HCT116 (cell line): ENCODE measurements at regions not wholly inside any gene's neighbourhood (a gene's known extent, or its start where the extent isn't known, plus 50 kb on each side); places are given as distances from the start of the nearest gene placed in this dataset.

Source experiments
- POLR2A ChIP-seq: IDR thresholded peaks from 2 replicates; pipeline ENCODE4 v1.7.0; 2011; ENCODE audit warnings: borderline replicate concordance; ENCODE audit not compliant: insufficient read depth, insufficient read length; ENCODE audit errors: extremely low read depth
- POLR2AphosphoS5 ChIP-seq: IDR thresholded peaks from 2 replicates; pipeline ENCODE4 v1.6.1; 2011; ENCODE audit warnings: mild to moderate bottlenecking, low read depth, low read length, moderate library complexity
- RAD21 ChIP-seq: IDR thresholded peaks from 2 replicates; pipeline ENCODE4 v1.6.1; 2012; ENCODE audit warnings: low read depth, mild to moderate bottlenecking
- SIN3A ChIP-seq: IDR thresholded peaks from 2 replicates; pipeline ENCODE4 v1.6.1; 2012; ENCODE audit warnings: low read depth
- SP1 ChIP-seq: IDR thresholded peaks from 2 replicates; pipeline ENCODE4 v1.6.1; 2012; ENCODE audit warnings: low read depth
- TCF7L2 ChIP-seq: IDR thresholded peaks from 2 replicates; pipeline ENCODE4 v1.7.0; 2011; ENCODE audit warnings: borderline replicate concordance, inconsistent platforms; ENCODE audit not compliant: insufficient read depth, insufficient read length; ENCODE audit errors: extremely low read depth
- TF ChIP-seq, protein P1 (sequence below), 3 experiments: fragments of 200-600 bp in 1 of 3; sonication (generic) in 1 of 3; IDR thresholded peaks in 2 of 3; conservative IDR thresholded peaks in 1 of 3; 2 replicates each; pipeline ENCODE4 v1.5.1; 2012 to 2017; ENCODE audit warnings: low read depth in 2 of 3, low read length in 2 of 3, antibody characterized with exemption in 1 of 3, borderline replicate concordance in 1 of 3, control low read depth in 1 of 3, mild to moderate bottlenecking in 1 of 3, mixed read lengths in 1 of 3, mixed run types in 1 of 3, moderate library complexity in 1 of 3; ENCODE audit not compliant: insufficient read depth in 1 of 3
- TF ChIP-seq, protein P2 (sequence below): IDR thresholded peaks from 2 replicates; pipeline ENCODE4 v1.6.1; 2012; ENCODE audit warnings: low read depth

- no peak for TF ChIP-seq SP1
- TF ChIP-seq, protein P1, sequence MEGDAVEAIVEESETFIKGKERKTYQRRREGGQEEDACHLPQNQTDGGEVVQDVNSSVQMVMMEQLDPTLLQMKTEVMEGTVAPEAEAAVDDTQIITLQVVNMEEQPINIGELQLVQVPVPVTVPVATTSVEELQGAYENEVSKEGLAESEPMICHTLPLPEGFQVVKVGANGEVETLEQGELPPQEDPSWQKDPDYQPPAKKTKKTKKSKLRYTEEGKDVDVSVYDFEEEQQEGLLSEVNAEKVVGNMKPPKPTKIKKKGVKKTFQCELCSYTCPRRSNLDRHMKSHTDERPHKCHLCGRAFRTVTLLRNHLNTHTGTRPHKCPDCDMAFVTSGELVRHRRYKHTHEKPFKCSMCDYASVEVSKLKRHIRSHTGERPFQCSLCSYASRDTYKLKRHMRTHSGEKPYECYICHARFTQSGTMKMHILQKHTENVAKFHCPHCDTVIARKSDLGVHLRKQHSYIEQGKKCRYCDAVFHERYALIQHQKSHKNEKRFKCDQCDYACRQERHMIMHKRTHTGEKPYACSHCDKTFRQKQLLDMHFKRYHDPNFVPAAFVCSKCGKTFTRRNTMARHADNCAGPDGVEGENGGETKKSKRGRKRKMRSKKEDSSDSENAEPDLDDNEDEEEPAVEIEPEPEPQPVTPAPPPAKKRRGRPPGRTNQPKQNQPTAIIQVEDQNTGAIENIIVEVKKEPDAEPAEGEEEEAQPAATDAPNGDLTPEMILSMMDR (IDR thresholded peaks at IDR 0.05 in 2 of 3, conservative IDR thresholded peaks at IDR 0.05 in 1 of 3; ENCODE audit: borderline replicate concordance in 1 of 3, insufficient read depth in 1 of 3, low read depth in 2 of 3, low read length in 2 of 3): no peak
- no peak for TF ChIP-seq TCF7L2
- TF ChIP-seq, protein P2, sequence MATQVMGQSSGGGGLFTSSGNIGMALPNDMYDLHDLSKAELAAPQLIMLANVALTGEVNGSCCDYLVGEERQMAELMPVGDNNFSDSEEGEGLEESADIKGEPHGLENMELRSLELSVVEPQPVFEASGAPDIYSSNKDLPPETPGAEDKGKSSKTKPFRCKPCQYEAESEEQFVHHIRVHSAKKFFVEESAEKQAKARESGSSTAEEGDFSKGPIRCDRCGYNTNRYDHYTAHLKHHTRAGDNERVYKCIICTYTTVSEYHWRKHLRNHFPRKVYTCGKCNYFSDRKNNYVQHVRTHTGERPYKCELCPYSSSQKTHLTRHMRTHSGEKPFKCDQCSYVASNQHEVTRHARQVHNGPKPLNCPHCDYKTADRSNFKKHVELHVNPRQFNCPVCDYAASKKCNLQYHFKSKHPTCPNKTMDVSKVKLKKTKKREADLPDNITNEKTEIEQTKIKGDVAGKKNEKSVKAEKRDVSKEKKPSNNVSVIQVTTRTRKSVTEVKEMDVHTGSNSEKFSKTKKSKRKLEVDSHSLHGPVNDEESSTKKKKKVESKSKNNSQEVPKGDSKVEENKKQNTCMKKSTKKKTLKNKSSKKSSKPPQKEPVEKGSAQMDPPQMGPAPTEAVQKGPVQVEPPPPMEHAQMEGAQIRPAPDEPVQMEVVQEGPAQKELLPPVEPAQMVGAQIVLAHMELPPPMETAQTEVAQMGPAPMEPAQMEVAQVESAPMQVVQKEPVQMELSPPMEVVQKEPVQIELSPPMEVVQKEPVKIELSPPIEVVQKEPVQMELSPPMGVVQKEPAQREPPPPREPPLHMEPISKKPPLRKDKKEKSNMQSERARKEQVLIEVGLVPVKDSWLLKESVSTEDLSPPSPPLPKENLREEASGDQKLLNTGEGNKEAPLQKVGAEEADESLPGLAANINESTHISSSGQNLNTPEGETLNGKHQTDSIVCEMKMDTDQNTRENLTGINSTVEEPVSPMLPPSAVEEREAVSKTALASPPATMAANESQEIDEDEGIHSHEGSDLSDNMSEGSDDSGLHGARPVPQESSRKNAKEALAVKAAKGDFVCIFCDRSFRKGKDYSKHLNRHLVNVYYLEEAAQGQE: no peak
- no peak for TF ChIP-seq RAD21
- no peak for TF ChIP-seq POLR2A
- no peak for TF ChIP-seq POLR2AphosphoS5
- no peak for TF ChIP-seq SIN3A
Measured at GRCh38 chr2:35915261-35915660, 440.3 kb upstream of the CRIM1 start.
